ENCODE measurements at regions not wholly inside any gene's neighbourhood (a gene's known extent, or its start where the extent isn't known, plus 50 kb on each side); places are given as distances from the start of the nearest gene placed in this dataset.

GRCh38 chr13:109672545-109672944, 113.8 kb downstream of the IRS2 start:
- DNase-seq (ENCODE audit: low spot score), result no peak
- intact Hi-C loops (cut with DNase I), result no loop called here

DNA sequence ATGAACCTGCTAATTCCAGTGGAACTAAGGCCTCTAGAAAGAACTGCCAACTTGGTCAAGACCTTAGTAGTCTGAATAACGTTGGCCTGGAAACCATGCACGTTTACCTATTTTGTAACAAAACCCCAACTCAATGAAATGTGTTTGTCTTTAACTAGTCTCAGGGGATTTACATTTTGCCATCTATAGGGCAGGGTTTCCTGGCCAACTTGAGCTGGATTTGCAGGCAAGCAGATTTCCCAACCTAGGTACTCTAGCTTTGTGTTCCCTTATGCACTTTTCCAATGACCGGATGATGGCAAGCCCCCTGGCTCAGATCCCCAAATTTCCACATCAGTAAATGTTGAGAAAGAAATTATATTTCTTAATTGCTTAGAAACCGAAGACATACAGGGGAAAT, 114.5 kb downstream of the IRS2 start:
- intact Hi-C loops (cut with DNase I), result no loop called here

DNA sequence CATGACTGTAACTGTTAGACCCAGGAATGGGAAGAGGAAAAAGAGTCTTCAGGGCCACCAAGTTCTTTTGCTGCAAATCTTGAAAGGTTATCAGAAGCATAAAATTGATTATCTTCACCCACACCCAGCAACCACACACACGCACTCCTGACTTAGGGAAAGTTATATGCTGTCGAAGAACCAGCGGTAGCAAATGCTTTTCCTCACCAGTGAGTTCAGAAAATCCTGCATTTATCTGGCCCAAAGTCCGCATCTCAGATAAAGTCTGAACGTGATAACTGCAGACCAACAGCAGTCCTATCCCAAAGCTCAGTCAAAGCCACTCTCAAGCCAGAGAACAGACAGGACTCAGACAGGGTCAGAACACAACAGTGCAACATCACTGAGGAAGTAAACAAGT, 115.6 kb downstream of the IRS2 start:
- no peak for DNase-seq (ENCODE audit: low spot score)
- intact Hi-C loops (cut with DNase I), result no loop called here

More for the DNA sequence above, 114.5 kb downstream of the IRS2 start:
- DNase-seq (ENCODE audit: low spot score), result no peak

GRCh38 chr13:109669956-109670355, 116.4 kb downstream of the IRS2 start:
- intact Hi-C loops (cut with DNase I), result no loop called here
- no peak for DNase-seq (ENCODE audit: low spot score)

- no peak for DNase-seq (ENCODE audit: low spot score)
- intact Hi-C loops (cut with DNase I), result no loop called here
Measured at GRCh38 chr13:109669234-109669612, 117.2 kb downstream of the IRS2 start.

DNA sequence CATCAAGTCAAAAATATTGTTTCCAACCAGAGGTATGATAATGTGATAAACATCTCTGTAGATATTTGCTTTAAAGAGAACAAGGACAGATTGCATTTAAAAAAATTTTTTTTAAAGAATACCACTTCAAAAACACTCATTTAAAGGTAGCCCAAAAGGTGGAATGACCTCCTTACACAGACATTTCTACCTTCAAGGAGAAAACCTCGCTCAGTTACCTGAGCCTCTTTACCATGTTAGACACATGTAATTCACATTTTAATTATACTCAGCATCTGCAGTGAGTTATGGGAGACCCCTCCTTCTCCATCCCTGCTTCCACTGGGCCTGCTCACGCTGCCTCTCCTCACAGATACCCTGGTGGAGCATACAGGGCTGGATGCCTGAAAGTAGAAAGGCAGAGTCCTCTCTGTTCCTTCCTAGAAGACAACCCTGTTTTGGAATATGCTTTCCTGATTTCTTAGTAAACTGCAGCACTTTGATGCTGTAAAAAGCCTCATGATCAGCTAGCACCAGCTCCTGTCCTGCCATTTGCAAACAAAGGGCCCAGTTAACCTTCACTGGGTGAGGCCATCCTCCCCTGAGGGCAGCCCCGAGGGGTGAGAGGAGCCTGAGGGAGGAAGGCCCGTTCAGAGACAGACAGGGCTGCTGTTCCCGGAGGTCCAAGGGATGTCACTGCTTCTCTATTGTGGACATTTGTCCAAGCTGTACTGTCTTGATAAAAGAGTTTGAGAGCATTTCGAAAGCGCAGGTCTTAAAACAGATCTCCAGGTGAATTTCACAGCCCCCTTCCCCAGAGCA, 117.8 kb downstream of the IRS2 start:
- no peak for DNase-seq (ENCODE audit: low spot score)
- intact Hi-C loops (cut with DNase I), result no loop called here

DNA sequence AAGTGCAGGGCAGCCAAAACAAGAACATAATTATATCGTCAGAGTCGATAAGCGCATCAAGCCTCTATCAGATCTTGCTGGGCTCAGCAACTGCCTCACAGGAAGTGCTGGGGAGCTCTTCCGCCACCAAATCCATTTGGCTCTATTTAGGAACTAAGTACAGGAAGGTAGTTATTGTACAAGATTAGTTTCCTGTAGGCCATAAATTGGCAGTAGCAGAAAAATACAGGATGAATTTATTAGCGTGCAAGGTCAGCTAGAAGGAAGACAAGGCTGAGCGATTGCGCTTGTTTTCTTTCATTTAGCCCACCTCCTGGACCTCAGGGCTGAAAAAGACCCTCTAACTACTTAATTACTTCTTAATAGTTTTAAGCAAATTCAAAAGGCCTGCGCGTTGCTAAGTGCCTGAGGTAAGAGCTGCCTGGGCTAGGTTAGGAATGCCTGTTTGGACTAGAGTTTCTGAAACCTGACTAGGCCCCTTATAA, 118.5 kb downstream of the IRS2 start:
- intact Hi-C loops (cut with DNase I), result no loop called here
- DNase-seq (ENCODE audit: low spot score), result no peak

- DNase-seq (ENCODE audit: low spot score), result no peak
- intact Hi-C loops (cut with DNase I), result no loop called here
Measured at GRCh38 chr13:109667056-109667455, 119.3 kb downstream of the IRS2 start.

- DNase-seq (ENCODE audit: low spot score), result no peak
Measured at GRCh38 chr13:109666656-109667055, 119.7 kb downstream of the IRS2 start.

GRCh38 chr13:109665781-109666249, 120.6 kb downstream of the IRS2 start:
- DNase-seq (ENCODE audit: low spot score), result no peak
- intact Hi-C loops (cut with DNase I), result no loop called here

More at GRCh38 chr13:109666656-109667055, 119.7 kb downstream of the IRS2 start:
- intact Hi-C loops (cut with DNase I), result no loop called here

- intact Hi-C loops (cut with DNase I), result no loop called here
- no peak for DNase-seq (ENCODE audit: low spot score)
Measured at GRCh38 chr13:109665240-109665639, 121.1 kb downstream of the IRS2 start.

GRCh38 chr13:109657395-109657794, 129.0 kb downstream of the IRS2 start:
- intact Hi-C loops (cut with DNase I), result no loop called here
- DNase-seq (ENCODE audit: low spot score), result no peak

DNA sequence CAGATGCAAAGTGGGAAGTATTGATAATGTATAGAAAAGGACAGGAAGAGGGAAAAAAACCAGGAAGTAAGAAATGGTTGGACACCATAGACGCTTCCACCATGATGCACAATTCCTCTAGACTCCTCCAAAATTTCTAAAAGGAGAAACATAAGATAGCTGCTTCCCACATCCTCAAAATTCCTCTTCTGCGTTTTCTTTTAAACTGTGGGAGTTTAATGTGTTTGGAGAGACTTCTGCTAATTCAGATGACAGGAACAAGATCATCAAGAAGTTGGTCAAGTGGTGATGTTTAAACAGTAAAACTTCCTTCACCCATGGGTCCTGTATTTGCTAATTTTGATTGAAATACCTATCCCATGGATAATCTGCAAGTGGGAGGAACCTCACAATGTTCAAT, 130.2 kb downstream of the IRS2 start:
- DNase-seq (ENCODE audit: low spot score), result no peak
- intact Hi-C loops (cut with DNase I), result no loop called here

DNA sequence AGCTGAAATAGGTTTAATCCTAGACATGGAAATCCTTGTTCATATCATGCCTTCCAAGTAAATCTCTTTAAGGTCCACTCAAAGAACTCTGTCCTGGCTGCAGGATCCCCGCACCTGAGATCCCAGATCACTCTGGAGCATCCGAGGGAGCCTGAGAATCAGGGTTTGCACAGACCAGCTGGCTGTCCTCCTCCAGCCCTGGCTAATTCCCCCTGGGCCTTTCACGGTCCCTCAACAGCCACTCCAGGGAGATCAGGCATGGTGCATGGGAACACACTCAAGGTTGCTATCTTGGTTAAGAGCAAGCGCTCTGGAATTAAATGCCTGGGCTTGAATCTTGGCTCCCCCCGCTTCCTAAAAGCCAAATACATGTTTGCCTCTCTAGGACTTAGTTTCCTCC, 130.8 kb downstream of the IRS2 start:
- intact Hi-C loops (cut with DNase I), result no loop called here
- DNase-seq (ENCODE audit: low spot score), result no peak

- no peak for DNase-seq (ENCODE audit: low spot score)
- intact Hi-C loops (cut with DNase I), result no loop called here
Measured at GRCh38 chr13:109655206-109655600, 131.2 kb downstream of the IRS2 start.

DNA sequence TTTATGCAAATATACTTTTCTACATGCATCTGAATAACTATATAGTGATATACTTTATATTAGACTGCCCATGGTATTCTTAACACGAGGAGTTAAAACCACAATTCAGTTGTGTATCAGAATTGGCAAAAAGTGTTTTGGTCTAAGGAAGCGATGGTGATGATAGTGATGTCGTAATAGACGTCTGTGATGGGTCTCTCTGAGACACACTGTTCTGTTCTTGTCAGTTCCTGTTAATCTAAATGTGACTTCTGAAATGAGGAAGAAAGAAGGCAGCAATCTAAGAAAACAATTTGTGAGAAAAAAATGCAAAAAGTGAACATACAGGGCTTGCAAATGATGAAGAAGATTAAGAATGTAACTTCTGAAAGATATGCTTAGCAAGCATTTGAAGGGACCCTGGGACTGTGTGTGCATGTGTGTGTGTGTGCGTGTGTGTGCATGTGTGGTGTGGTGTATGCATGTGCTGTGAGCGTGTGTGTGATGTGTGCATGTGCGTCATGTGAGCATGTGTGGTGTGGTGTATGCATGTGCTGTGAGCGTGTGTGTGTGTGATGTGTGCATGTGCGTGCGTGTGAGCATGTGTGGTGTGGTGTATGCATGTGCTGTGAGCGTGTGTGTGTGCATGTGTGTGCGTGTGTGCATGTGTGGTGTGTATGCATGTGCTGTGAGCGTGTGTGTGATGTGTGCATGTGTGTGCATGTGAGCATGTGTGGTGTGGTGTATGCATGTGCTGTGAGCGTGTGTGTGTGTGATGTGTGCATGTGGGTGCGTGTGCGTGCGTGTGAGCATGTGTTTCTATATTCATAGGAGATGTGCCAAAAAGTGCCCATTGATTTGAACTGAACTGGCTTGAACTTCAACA, 131.8 kb downstream of the IRS2 start:
- DNase-seq (ENCODE audit: low spot score), result no peak
- intact Hi-C loops (cut with DNase I), result no loop called here

- intact Hi-C loops (cut with DNase I), result no loop called here
- no peak for DNase-seq (ENCODE audit: low spot score)
Measured at GRCh38 chr13:109652531-109652930, 133.9 kb downstream of the IRS2 start.

GRCh38 chr13:109651854-109652253, 134.5 kb downstream of the IRS2 start:
- intact Hi-C loops (cut with DNase I), result no loop called here

DNA sequence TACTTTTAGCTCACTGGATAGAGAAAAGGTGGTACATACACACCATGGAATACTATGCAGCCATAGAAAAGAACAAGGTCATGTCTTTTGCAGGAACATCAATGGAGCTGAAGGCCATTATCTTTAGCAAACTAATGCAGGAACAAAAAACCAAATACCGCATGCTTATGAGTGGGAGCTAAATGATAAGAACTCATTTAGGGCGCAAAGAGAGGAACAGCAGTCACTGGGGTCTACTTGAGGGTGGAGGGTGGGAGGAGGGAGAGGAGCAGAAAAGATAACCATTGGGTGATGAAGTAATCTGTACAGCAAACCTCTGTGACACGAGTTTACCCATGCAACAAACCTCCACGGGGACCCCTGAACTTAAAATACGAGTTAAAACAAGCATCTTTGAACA, 135.1 kb downstream of the IRS2 start:
- intact Hi-C loops (cut with DNase I), result no loop called here
- DNase-seq (ENCODE audit: low spot score), result no peak

More at GRCh38 chr13:109651854-109652253, 134.5 kb downstream of the IRS2 start:
- DNase-seq (ENCODE audit: low spot score), result no peak

- DNase-seq (ENCODE audit: low spot score), result no peak
- intact Hi-C loops (cut with DNase I), result no loop called here
Measured at GRCh38 chr13:109650861-109651260, 135.5 kb downstream of the IRS2 start.

DNA sequence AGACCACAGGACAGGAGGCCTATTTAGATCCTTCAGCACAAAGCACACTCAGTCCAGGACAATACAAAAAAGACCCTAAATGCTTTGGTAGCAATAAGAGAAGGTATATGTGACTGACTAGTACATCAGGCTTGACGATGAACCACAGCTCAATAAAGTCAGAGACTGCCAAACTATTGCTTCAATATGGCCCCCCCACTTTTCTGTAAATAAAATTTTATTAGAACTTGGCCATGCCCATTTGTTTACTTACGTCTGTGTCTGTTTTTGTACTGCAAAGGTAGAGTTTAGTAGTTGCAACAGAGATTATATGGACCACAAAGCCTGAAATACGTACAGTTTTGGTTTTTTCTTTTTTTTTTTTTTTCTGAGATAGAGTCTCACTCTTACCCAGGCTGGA, 136.7 kb downstream of the IRS2 start:
- intact Hi-C loops (cut with DNase I), result no loop called here
- no peak for DNase-seq (ENCODE audit: low spot score)

Measured in cardiac septum (tissue), 1 donor.